ENCODE measurements at regions not wholly inside any gene's neighbourhood (a gene's known extent, or its start where the extent isn't known, plus 50 kb on each side); places are given as distances from the start of the nearest gene placed in this dataset.

DNA sequence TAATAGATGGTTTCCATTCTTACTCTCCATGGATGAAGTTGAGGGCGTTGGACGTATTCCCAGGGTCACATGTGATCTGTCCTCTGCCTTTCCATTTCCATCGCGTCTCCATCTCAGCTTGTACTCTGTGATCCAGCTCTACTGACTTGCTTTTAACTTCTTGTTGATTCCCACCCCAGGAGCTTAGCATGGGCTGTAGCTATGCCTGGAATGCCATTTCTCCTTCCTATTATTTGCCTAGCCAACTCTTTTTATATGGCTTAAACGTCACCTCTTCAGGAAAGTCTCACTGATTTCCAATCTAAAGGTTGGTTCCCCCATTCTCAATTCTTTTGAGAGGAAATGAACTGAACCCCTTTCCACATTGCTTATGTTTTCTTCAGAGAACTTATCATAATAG, 475.9 kb downstream of the XYLT1 start (continued):
- TF ChIP-seq, protein P1, sequence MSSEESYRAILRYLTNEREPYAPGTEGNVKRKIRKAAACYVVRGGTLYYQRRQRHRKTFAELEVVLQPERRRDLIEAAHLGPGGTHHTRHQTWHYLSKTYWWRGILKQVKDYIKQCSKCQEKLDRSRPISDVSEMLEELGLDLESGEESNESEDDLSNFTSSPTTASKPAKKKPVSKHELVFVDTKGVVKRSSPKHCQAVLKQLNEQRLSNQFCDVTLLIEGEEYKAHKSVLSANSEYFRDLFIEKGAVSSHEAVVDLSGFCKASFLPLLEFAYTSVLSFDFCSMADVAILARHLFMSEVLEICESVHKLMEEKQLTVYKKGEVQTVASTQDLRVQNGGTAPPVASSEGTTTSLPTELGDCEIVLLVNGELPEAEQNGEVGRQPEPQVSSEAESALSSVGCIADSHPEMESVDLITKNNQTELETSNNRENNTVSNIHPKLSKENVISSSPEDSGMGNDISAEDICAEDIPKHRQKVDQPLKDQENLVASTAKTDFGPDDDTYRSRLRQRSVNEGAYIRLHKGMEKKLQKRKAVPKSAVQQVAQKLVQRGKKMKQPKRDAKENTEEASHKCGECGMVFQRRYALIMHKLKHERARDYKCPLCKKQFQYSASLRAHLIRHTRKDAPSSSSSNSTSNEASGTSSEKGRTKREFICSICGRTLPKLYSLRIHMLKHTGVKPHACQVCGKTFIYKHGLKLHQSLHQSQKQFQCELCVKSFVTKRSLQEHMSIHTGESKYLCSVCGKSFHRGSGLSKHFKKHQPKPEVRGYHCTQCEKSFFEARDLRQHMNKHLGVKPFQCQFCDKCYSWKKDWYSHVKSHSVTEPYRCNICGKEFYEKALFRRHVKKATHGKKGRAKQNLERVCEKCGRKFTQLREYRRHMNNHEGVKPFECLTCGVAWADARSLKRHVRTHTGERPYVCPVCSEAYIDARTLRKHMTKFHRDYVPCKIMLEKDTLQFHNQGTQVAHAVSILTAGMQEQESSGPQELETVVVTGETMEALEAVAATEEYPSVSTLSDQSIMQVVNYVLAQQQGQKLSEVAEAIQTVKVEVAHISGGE (tag by site-specific recombination; conservative IDR thresholded peaks at IDR 0.05; ENCODE audit: low read depth): no peak
- TF ChIP-seq, protein P2, sequence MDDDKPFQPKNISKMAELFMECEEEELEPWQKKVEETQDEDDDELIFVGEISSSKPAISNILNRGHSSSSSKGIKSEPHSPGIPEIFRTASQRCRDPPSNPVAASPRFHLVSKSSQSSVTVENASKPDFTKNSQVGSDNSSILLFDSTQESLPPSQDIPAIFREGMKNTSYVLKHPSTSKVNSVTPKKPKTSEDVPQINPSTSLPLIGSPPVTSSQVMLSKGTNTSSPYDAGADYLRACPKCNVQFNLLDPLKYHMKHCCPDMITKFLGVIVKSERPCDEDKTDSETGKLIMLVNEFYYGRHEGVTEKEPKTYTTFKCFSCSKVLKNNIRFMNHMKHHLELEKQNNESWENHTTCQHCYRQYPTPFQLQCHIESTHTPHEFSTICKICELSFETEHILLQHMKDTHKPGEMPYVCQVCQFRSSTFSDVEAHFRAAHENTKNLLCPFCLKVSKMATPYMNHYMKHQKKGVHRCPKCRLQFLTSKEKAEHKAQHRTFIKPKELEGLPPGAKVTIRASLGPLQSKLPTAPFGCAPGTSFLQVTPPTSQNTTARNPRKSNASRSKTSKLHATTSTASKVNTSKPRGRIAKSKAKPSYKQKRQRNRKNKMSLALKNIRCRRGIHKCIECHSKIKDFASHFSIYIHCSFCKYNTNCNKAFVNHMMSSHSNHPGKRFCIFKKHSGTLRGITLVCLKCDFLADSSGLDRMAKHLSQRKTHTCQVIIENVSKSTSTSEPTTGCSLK (tag by site-specific recombination; IDR thresholded peaks at IDR 0.05): no peak
- TF ChIP-seq GLI4 (tag by site-specific recombination; IDR thresholded peaks at IDR 0.05): no peak
- TF ChIP-seq, protein P3, sequence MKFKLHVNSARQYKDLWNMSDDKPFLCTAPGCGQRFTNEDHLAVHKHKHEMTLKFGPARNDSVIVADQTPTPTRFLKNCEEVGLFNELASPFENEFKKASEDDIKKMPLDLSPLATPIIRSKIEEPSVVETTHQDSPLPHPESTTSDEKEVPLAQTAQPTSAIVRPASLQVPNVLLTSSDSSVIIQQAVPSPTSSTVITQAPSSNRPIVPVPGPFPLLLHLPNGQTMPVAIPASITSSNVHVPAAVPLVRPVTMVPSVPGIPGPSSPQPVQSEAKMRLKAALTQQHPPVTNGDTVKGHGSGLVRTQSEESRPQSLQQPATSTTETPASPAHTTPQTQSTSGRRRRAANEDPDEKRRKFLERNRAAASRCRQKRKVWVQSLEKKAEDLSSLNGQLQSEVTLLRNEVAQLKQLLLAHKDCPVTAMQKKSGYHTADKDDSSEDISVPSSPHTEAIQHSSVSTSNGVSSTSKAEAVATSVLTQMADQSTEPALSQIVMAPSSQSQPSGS (tag by site-specific recombination; IDR thresholded peaks at IDR 0.05; ENCODE audit: low read depth): no peak
- TF ChIP-seq, protein P4, sequence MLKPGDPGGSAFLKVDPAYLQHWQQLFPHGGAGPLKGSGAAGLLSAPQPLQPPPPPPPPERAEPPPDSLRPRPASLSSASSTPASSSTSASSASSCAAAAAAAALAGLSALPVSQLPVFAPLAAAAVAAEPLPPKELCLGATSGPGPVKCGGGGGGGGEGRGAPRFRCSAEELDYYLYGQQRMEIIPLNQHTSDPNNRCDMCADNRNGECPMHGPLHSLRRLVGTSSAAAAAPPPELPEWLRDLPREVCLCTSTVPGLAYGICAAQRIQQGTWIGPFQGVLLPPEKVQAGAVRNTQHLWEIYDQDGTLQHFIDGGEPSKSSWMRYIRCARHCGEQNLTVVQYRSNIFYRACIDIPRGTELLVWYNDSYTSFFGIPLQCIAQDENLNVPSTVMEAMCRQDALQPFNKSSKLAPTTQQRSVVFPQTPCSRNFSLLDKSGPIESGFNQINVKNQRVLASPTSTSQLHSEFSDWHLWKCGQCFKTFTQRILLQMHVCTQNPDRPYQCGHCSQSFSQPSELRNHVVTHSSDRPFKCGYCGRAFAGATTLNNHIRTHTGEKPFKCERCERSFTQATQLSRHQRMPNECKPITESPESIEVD (tag by site-specific recombination; IDR thresholded peaks at IDR 0.05): no peak
- no peak for TF ChIP-seq ZFP69B (tag by site-specific recombination; IDR thresholded peaks at IDR 0.05)
- no peak for TF ChIP-seq EGR2 (tag by site-specific recombination; IDR thresholded peaks at IDR 0.05; ENCODE audit: low read depth)
- TF ChIP-seq ZNF138 (tag by site-specific recombination; IDR thresholded peaks at IDR 0.05; ENCODE audit: borderline replicate concordance): no peak
- TF ChIP-seq ZNF544 (tag by site-specific recombination; IDR thresholded peaks at IDR 0.05): no peak

DNA sequence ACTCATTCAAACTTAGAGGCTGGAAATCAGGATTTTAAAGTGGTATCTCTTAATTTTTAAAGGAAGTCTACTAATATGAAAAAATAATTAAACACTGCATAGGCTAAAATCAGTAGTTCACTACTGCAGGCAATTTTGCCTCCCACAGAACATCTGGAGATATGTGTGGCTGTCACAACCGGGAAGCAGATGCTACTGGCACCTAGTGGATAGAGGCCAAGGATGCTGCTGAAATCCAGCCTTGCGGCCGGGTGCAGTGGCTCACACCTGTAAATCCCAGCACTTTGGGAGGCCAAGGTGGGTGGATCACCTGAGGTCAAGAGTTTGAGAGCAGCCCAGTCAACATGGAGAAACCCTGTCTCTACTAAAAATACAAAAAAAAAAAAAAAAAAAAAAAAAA, 473.9 kb downstream of the XYLT1 start:
- Histone ChIP-seq H3K36me3 (ENCODE audit: control insufficient read depth in 2 of 2, insufficient read depth in 1 of 2, low read length in 2 of 2) (no peaks in the 10 kb centered on the region), H3K4me1 (ENCODE audit: control insufficient read depth, insufficient read depth, low read length) (no peaks in the 10 kb centered on the region), H3K9me3 (ENCODE audit: control insufficient read depth, insufficient read depth, low read depth, low read length) (no peaks in the 10 kb centered on the region), H3K27ac (ENCODE audit: extremely low read depth, low read depth, low read length) (no peak overlapping the region), H3K4me3 (ENCODE audit: low read depth, low read length) (no peak overlapping the region)
- ChIA-PET POLR2A (no interaction called here), CTCF (no interaction called here)
- TF ChIP-seq HOXD13 (CRISPR knock-in tag; IDR thresholded peaks at IDR 0.05; ENCODE audit: borderline replicate concordance): no peak
- TF ChIP-seq, protein P5, sequence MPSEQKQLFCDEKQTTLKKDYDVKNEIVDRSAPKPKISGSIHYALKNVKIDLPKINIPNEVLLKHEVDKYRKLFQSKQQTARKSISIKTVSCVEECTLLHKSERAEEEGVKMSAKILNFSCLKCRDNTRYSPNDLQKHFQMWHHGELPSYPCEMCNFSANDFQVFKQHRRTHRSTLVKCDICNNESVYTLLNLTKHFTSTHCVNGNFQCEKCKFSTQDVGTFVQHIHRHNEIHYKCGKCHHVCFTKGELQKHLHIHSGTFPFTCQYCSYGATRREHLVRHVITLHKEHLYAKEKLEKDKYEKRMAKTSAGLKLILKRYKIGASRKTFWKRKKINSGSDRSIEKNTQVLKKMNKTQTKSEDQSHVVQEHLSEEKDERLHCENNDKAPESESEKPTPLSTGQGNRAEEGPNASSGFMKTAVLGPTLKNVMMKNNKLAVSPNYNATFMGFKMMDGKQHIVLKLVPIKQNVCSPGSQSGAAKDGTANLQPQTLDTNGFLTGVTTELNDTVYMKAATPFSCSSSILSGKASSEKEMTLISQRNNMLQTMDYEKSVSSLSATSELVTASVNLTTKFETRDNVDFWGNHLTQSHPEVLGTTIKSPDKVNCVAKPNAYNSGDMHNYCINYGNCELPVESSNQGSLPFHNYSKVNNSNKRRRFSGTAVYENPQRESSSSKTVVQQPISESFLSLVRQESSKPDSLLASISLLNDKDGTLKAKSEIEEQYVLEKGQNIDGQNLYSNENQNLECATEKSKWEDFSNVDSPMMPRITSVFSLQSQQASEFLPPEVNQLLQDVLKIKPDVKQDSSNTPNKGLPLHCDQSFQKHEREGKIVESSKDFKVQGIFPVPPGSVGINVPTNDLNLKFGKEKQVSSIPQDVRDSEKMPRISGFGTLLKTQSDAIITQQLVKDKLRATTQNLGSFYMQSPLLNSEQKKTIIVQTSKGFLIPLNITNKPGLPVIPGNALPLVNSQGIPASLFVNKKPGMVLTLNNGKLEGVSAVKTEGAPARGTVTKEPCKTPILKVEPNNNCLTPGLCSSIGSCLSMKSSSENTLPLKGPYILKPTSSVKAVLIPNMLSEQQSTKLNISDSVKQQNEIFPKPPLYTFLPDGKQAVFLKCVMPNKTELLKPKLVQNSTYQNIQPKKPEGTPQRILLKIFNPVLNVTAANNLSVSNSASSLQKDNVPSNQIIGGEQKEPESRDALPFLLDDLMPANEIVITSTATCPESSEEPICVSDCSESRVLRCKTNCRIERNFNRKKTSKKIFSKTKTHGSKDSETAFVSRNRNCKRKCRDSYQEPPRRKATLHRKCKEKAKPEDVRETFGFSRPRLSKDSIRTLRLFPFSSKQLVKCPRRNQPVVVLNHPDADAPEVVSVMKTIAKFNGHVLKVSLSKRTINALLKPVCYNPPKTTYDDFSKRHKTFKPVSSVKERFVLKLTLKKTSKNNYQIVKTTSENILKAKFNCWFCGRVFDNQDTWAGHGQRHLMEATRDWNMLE (tag by site-specific recombination; conservative IDR thresholded peaks at IDR 0.05; ENCODE audit: low read depth): no peak
- no peak for TF ChIP-seq KLF8 (tag by site-specific recombination; IDR thresholded peaks at IDR 0.05)
- TF ChIP-seq ZNF248 (tag by site-specific recombination; IDR thresholded peaks at IDR 0.05): no peak
- TF ChIP-seq GLI4 (tag by site-specific recombination; IDR thresholded peaks at IDR 0.05): no peak
- no peak for TF ChIP-seq ZNF423 (tag by site-specific recombination; IDR thresholded peaks at IDR 0.05)
- no peak for TF ChIP-seq ZNF776 (tag by site-specific recombination; IDR thresholded peaks at IDR 0.05; ENCODE audit: borderline replicate concordance)
- TF ChIP-seq, protein P6, sequence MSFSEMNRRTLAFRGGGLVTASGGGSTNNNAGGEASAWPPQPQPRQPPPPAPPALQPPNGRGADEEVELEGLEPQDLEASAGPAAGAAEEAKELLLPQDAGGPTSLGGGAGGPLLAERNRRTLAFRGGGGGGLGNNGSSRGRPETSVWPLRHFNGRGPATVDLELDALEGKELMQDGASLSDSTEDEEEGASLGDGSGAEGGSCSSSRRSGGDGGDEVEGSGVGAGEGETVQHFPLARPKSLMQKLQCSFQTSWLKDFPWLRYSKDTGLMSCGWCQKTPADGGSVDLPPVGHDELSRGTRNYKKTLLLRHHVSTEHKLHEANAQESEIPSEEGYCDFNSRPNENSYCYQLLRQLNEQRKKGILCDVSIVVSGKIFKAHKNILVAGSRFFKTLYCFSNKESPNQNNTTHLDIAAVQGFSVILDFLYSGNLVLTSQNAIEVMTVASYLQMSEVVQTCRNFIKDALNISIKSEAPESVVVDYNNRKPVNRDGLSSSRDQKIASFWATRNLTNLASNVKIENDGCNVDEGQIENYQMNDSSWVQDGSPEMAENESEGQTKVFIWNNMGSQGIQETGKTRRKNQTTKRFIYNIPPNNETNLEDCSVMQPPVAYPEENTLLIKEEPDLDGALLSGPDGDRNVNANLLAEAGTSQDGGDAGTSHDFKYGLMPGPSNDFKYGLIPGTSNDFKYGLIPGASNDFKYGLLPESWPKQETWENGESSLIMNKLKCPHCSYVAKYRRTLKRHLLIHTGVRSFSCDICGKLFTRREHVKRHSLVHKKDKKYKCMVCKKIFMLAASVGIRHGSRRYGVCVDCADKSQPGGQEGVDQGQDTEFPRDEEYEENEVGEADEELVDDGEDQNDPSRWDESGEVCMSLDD (tag by site-specific recombination; IDR thresholded peaks at IDR 0.05): no peak
- TF ChIP-seq, protein P7, sequence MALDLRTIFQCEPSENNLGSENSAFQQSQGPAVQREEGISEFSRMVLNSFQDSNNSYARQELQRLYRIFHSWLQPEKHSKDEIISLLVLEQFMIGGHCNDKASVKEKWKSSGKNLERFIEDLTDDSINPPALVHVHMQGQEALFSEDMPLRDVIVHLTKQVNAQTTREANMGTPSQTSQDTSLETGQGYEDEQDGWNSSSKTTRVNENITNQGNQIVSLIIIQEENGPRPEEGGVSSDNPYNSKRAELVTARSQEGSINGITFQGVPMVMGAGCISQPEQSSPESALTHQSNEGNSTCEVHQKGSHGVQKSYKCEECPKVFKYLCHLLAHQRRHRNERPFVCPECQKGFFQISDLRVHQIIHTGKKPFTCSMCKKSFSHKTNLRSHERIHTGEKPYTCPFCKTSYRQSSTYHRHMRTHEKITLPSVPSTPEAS (tag by site-specific recombination; IDR thresholded peaks at IDR 0.05): no peak
- no peak for TF ChIP-seq TRIM28 (IDR thresholded peaks at IDR 0.05; ENCODE audit: borderline replicate concordance, low read length)
- no peak for TF ChIP-seq SP3 (tag by site-specific recombination; IDR thresholded peaks at IDR 0.05)

All from HEK293 (cell line).